DOHH2 (cell line): ENCODE measurements at regions not wholly inside any gene's neighbourhood (a gene's known extent, or its start where the extent isn't known, plus 50 kb on each side); places are given as distances from the start of the nearest gene placed in this dataset.

Experiments used
- CTCF ChIP-seq: fragments of 200-600 bp; sonication (generic); IDR thresholded peaks from one replicate; pipeline ENCODE4 v1.5.1; 2014; ENCODE audit warnings: antibody characterized with exemption, mild to moderate bottlenecking, low read depth, low read length; ENCODE audit not compliant: poor library complexity, severe bottlenecking
- EZH2phosphoT487 ChIP-seq: fragments of 200-600 bp; sonication (generic); IDR thresholded peaks from 2 replicates; pipeline ENCODE4 v1.6.1; 2017; ENCODE audit warnings: borderline replicate concordance, mild to moderate bottlenecking, antibody characterized with exemption, low read length, moderate library complexity, mixed read lengths

- TF ChIP-seq CTCF (no peak), EZH2phosphoT487 (no peak)
Observed at GRCh38 chr4:79064806-79065205, 125.6 kb upstream of the PAQR3 start.
